Breast epithelium (tissue), 3 donors: ENCODE measurements at regions not wholly inside any gene's neighbourhood (a gene's known extent, or its start where the extent isn't known, plus 50 kb on each side); places are given as distances from the start of the nearest gene placed in this dataset.

Experiments
- CTCF ChIP-seq, 3 donors: fragments of 450-650 bp; IDR thresholded peaks; one replicate each; pipeline ENCODE4 v1.5.1; 2016 to 2017; ENCODE audit warnings: antibody characterized with exemption in 3 of 3, mild to moderate bottlenecking in 3 of 3, moderate library complexity in 3 of 3
- POLR2A ChIP-seq: fragments of 450-650 bp; IDR thresholded peaks from one replicate; pipeline ENCODE4 v1.6.1; 2016; ENCODE audit warnings: antibody characterized with exemption, mild to moderate bottlenecking, moderate library complexity

- TF ChIP-seq CTCF (IDR thresholded peaks at IDR 0.05), result no peak
- TF ChIP-seq POLR2A, result no peak
Observed at GRCh38 chr2:222362336-222362735, 62.0 kb upstream of the SGPP2 start.
